Transverse colon (tissue), 4 donors: ENCODE measurements at regions not wholly inside any gene's neighbourhood (a gene's known extent, or its start where the extent isn't known, plus 50 kb on each side); places are given as distances from the start of the nearest gene placed in this dataset.
"Not testable (repeated sequence)": the region's sequence is repeated elsewhere in the genome, so short reads cannot be mapped to it uniquely, and the experiment has no call there.

Source experiments
- DNase-seq: peaks from one replicate; pipeline ENCODE4 v3.0.0-alpha.2; 2019
- H3K27ac ChIP-seq, 4 donors: fragments of 200-600 bp; sonication (generic); 2 replicates each; pipeline ENCODE4 v1.5.1; 2016 to 2018; ENCODE audit warnings: inconsistent platforms in 4 of 4
- H3K27me3 ChIP-seq: fragments of 200-600 bp; sonication (generic); 2 replicates; pipeline ENCODE4 v1.5.1; 2017; ENCODE audit warnings: inconsistent platforms
- H3K36me3 ChIP-seq, 4 donors: fragments of 200-600 bp; sonication (generic); 2 replicates each; pipeline ENCODE4 v1.5.1; 2017 to 2019; ENCODE audit warnings: inconsistent platforms in 4 of 4
- H3K4me1 ChIP-seq, 4 donors: fragments of 200-600 bp; sonication (generic); 2 replicates each; pipeline ENCODE4 v1.5.1; 2017 to 2020; ENCODE audit warnings: inconsistent platforms in 4 of 4
- H3K4me3 ChIP-seq, 4 donors: fragments of 200-600 bp; sonication (generic); 1 replicate in 1 of 4; 2 replicates in 3 of 4; pipeline versions ENCODE4 v1.5.1 to v1.6.1; 2017 to 2019; ENCODE audit warnings: inconsistent platforms in 4 of 4
- H3K9me3 ChIP-seq, 2 donors: fragments of 200-600 bp; sonication (generic); 2 replicates each; pipeline ENCODE4 v1.5.1; 2017 to 2019; ENCODE audit warnings: inconsistent platforms in 2 of 2
- EP300 ChIP-seq: sonication (generic); formaldehyde crosslinking; IDR thresholded peaks from one replicate; pipeline ENCODE4 v1.6.1; 2017; ENCODE audit warnings: antibody characterized with exemption, low read depth
- POLR2A ChIP-seq: fragments of 450-650 bp; IDR thresholded peaks from one replicate; pipeline ENCODE4 v1.6.1; 2016; ENCODE audit warnings: antibody characterized with exemption, mild to moderate bottlenecking, moderate library complexity
- POLR2AphosphoS5 ChIP-seq, 3 donors: sonication (generic); formaldehyde crosslinking; IDR thresholded peaks; one replicate each; pipeline ENCODE4 v1.6.1; 2016; ENCODE audit warnings: antibody characterized with exemption in 3 of 3
- WGBS, 2 donors: methylation state at CpG; one replicate each; pipeline ENCODE4 v1.1.5; 2018; ENCODE audit warnings: low coverage in 1 of 2; 5-methylcytosine and 5-hydroxymethylcytosine counted together
- in situ Hi-C, 4 donors: fragments of 200-750 bp; cut with MboI; loops; one replicate each; pipeline versions ENCODE4 v1.15.0 to v1.15.1; 2017; ENCODE audit warnings: low sequenced_read_pairs in 3 of 4, low pct_ligation_motif_present in 1 of 4, low pct_unique_long_range_greater_than_20kb in 1 of 4
- intact Hi-C: fragments of 100-400 bp; cut with DNase I; formaldehyde crosslinking; loops from one replicate; pipeline ENCODE4 v1.15.1; 2023; ENCODE audit warnings: low total_unique reads
- TF ChIP-seq, protein P1 (sequence below), 5 experiments: fragments of 200-600 bp in 3 of 5; fragments of 450-650 bp in 2 of 5; sonication (generic) in 3 of 5; IDR thresholded peaks; 1 replicate in 2 of 5; 2 replicates in 3 of 5; pipeline ENCODE4 v1.5.1; 2016 to 2017; ENCODE audit warnings: antibody characterized with exemption in 5 of 5, inconsistent platforms in 3 of 5, mild to moderate bottlenecking in 2 of 5, moderate library complexity in 1 of 5

DNA sequence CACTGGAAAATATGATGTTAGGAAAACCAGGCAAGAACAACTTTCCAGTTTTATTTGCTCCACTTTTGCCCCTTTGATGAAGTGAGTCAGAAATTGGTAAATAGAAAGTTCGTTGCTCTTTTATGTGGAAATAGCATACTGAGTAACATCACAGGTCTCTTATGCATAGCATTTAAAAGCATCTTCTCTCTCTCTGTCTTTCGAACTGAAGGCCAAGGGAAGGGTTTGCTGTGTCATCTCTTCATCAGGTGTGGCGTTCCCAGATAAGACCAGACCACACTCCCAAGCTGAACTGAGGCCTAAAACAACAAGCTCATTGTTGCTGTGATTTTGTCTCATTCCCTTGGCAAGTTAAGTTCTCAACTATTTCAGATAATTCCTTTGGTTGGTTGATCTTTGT lies 131.8 kb upstream of the GRB10 start:
- in situ Hi-C loops: no loop called here
- WGBS, 2 donors: 52 to 60% methylated on average over 3 of the region's 3 CpGs

DNA sequence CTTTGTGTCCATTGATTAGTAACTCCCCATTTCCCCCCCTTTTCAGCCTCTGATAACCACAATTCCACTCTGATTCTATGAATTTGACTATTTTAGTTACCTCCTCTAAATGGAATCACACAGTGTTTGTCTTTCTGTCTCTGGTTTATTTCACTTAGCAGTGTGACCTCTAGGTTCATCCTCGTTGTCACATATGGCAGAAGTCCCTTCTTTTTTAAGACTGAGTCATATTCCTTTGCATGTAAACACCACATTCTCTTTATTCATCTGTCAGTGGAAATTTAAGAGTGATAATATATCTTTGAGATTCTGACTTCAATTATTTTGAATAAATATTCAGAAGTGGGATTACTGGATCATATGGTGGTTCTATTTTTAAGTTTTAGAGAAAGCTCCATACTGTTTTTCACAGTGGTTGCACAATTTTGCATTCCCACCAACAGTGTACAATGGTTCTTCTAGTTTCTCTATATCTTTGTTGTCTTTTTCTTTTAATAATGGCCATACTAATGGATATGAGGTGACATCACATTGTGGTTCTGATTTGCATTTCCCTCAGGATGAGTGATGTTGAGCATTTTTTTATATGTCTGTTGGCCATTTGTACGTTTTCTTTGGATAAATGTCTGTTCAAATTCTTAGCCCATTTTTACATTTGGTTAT lies 126.1 kb upstream of the GRB10 start:
- Histone ChIP-seq H3K27me3 (no peaks in the 10 kb centered on the region), H3K4me1 (no peaks in the 10 kb centered on the region), H3K27ac (no peak overlapping the region), H3K9me3 (no peaks in the 10 kb centered on the region), H3K4me3 (no peak overlapping the region), H3K36me3 (no peaks in the 10 kb centered on the region)
- intact Hi-C loops: no loop called here
- no peak for DNase-seq
- 27 to 30% methylated on average over 2 of the region's 2 CpGs for WGBS, 2 donors
- in situ Hi-C loops: no loop called here
- TF ChIP-seq, protein P1, sequence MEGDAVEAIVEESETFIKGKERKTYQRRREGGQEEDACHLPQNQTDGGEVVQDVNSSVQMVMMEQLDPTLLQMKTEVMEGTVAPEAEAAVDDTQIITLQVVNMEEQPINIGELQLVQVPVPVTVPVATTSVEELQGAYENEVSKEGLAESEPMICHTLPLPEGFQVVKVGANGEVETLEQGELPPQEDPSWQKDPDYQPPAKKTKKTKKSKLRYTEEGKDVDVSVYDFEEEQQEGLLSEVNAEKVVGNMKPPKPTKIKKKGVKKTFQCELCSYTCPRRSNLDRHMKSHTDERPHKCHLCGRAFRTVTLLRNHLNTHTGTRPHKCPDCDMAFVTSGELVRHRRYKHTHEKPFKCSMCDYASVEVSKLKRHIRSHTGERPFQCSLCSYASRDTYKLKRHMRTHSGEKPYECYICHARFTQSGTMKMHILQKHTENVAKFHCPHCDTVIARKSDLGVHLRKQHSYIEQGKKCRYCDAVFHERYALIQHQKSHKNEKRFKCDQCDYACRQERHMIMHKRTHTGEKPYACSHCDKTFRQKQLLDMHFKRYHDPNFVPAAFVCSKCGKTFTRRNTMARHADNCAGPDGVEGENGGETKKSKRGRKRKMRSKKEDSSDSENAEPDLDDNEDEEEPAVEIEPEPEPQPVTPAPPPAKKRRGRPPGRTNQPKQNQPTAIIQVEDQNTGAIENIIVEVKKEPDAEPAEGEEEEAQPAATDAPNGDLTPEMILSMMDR (IDR thresholded peaks at IDR 0.05): no peak
- TF ChIP-seq POLR2AphosphoS5 (IDR thresholded peaks at IDR 0.05) (no peak), EP300 (no peak), POLR2A (no peak)

More for the DNA sequence above, 131.8 kb upstream of the GRB10 start:
- no peak overlapping the region for H3K27ac ChIP-seq
- no peak for TF ChIP-seq POLR2A
- H3K4me1 ChIP-seq: no peaks in the 10 kb centered on the region
- no peaks in the 10 kb centered on the region for H3K36me3 ChIP-seq
- intact Hi-C loops: no loop called here
- H3K4me3 ChIP-seq: no peak overlapping the region
- no peaks in the 10 kb centered on the region for H3K27me3 ChIP-seq
- H3K9me3 ChIP-seq: no peaks in the 10 kb centered on the region
- no peak for DNase-seq

DNA sequence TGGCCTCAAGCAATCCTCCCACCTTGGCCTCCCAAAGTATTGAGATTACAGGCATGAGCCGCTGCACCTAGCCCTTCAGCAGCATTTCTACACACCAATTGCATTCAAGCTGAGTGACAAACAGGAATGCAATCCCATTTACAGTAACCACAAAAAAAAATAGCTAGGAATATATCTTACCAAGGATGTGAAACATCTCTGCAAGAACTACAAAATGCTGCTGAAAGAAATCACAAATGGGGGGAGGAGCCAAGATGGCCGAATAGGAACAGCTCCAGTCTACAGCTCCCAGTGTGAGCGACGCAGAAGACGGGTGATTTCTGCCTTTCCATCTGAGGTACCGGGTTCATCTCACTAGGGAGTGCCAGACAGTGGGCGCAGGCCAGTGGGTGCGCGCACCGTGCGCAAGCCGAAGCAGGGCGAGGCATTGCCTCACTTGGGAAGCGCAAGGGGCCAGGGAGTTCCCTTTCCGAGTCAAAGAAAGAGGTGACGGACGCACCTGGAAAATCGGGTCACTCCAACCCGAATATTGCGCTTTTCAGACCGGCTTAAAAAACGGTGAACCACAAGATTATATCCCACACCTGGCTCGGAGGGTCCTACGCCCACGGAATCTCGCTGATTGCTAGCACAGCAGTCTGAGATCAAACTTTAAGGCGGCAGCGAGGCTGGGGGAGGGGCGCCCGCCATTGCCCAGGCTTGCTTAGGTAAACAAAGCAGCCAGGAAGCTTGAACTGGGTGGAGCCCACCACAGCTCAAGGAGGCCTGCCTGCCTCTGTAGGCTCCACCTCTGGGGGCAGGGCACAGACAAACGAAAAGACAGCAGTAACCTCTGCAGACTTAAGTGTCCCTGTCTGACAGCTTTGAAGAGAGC lies 116.1 kb upstream of the GRB10 start:
- in situ Hi-C loops, DNase-seq, H3K4me1 ChIP-seq, H3K27ac ChIP-seq, H3K4me3 ChIP-seq, intact Hi-C loops, H3K36me3 ChIP-seq, H3K9me3 ChIP-seq, H3K27me3 ChIP-seq: not testable (repeated sequence)
- 77% methylated on average over 30 of the region's 31 CpGs; no CpG with 5 or more reads in 1 of the 2 donors for WGBS, 2 donors

DNA sequence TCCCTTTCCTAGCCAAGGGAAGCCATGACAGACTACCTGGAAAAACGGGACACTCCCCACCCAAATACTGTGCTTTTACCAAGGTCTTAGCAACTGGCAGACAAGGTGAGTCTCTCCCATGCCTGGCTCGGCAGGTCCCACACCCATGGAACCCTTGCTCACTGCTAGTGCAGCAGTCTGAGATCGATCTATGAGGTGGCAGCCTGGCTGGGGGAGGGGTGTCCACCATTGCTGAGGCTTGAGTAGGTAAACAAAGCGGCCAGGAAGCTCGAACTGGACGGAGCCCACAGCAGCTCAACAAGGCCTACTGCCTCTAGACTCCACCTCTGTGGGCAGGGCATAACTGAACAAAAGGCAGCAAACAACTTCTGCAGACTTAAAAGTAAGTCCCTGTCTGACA lies 104.4 kb upstream of the GRB10 start:
- H3K36me3 ChIP-seq, H3K9me3 ChIP-seq, H3K4me1 ChIP-seq, H3K27me3 ChIP-seq, DNase-seq, H3K4me3 ChIP-seq, in situ Hi-C loops, H3K27ac ChIP-seq, intact Hi-C loops: not testable (repeated sequence)
- WGBS, 2 donors: 54 to 80% methylated on average over 1 to 6 of the region's 6 CpGs

DNA sequence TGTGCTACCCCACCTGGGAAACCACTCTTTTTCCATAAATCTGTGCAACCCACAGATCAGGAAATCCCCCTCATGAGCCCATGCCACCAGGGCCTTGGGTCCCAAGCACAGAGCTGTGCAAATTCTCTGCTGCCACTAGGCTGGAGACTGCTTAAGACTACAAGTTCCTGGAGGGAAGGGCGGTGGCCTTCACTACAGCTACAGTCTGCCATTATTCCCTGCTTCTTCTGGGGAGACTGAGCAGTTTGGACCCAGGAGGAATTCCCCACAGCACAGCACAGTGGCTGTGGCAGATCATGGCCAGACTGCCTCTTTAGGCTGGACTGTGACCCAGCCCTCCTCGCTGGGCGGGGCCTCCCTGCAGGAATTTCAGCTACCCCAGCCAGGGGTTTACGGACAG lies 89.7 kb upstream of the GRB10 start:
- intact Hi-C loops (no loop called here), in situ Hi-C loops (no loop called here)
- no peaks in the 10 kb centered on the region for H3K27me3 ChIP-seq
- no peaks in the 10 kb centered on the region for H3K4me1 ChIP-seq
- no peak for DNase-seq
- 94% methylated on average over 4 of the region's 4 CpGs; no CpG with 5 or more reads in 1 of the 2 donors for WGBS, 2 donors
- H3K27ac ChIP-seq: no peak overlapping the region
- no peak overlapping the region for H3K4me3 ChIP-seq
- H3K9me3 ChIP-seq: no peaks in the 10 kb centered on the region
- TF ChIP-seq POLR2AphosphoS5 (IDR thresholded peaks at IDR 0.05): no peak
- TF ChIP-seq, protein P1 (IDR thresholded peaks at IDR 0.05): no peak
- no peak for TF ChIP-seq POLR2A
- no peak for TF ChIP-seq EP300
- no peaks in the 10 kb centered on the region for H3K36me3 ChIP-seq
